CD4-positive, alpha-beta T cell treated with Interferon gamma for 1 hour (primary cell): ENCODE measurements at regions not wholly inside any gene's neighbourhood (a gene's known extent, or its start where the extent isn't known, plus 50 kb on each side); places are given as distances from the start of the nearest gene placed in this dataset.

Experiments used
- DNase-seq: peaks from one replicate; pipeline ENCODE4 v3.0.0-alpha.2; 2020

DNA sequence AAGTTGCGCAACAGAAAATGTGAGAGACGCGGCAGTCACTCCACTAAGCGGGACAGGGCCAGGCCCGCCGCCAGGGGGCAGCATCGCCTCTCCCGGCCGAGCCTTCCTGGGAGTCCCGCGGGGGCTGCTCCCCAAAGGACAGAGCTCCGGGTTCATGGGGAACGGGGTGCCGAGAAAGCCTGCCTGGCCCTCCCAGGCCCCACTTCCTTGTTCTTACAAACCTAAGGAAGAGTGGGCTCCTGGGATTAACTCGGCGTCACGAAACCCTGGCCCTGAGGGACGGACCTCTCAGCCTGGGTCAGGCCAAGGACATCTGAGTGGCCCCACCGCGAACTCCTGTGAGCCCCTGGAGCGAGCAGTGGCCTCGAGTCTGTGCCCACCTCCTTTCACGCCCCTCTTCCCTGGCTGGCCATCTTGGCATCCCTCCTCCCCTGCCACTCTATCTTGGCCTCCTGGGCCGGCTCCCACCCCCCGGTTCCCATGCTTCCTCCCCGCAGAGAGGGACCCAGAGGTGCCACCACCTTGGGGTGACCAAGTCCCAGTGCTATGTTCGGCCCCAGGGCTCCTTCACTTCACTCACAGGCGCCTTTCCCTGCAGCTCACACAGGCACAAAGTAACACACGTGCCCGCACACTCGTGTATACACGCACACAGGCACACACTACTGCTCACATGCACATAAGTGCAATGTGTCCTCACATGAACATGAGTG lies 99.9 kb upstream of the FGF3 start:
- DNase-seq, result peak; percentile 39

GRCh38 chr11:69919659-69920344 lies 100.6 kb upstream of the FGF3 start:
- DNase-seq, result no peak

DNA sequence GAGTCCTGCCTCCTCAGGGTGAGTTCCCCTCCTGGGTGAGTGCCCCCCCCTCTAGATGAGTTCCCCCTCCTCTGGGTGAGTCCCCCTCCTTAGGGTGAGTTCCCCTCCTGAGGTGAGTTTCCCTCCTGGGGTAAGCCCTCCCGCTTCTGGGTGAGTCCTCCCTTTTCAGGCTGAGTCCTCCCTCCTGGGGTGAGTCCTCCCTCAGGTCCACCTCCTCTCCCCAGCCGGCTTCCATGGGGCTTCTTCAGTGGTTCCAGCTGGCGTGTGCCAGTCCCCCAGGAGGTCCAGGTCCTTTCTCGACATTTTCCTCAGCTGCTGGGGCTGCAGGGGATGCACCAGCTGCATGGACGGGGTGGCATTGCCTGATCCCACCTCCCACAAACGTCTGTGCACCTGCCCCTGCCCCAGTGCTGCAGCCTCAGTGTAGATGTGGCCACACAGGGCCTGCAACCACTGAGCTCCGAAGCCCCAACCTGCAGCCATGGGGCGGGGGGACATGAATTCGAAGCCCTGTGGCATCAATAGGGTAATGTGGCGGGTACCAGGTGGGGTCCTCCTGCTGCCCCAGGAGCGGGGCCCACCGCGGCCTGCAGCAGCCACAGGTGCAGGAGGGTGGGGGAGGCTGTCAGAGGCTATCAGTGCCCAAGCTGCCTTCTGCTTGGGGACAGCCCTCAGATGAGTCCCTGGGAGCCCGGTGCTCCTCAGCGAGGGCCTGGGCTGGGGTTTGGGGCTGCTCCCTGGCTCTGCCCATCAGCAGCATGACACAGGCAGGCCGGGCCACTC lies 101.3 kb upstream of the FGF3 start:
- DNase-seq, result no peak

DNA sequence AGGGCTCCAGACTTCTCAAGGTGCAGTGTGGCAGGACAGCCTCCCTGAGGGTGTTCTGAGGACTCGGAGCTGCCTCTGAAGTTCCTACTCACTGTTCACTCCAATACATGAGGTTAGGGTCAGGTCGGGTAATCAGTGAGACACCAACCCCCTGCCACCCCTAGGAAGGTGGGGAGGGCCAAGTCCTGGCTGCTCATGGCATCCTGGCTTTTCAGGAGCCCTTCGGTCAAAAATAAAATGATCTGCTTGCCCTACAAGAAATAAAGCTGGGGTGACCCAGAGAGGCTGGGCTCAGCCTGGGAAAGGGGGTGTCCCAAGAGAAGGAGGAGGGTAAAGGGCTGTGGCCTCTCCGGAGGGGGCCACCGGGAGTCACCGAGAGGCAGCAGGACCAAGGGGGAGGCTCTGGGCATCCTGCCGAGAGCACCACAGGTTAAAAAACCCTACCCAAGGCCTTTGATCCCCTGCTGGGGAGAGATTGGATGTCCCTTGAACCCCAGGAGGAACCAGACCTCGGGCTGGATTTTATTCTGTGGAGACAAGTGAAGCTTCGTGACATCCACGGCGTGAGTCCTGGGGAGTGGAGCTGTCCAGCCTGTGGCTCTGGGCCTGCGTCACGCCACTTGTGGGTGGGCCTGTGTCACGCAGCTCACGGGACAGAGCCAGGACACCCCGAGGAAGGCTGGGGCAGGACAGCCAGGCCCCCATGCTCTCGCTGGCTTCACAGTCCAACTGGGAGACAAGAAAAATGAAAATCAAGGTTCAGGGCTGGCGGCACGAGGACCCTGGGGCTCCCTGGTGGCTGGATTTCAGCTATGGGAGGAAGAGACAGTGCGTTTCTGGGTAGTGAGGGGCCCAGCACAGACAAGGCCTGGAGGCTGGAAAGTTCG lies 102.2 kb upstream of the FGF3 start:
- no peak for DNase-seq

- DNase-seq, result no peak
These were observed 102.9 kb upstream of the FGF3 start for GRCh38 chr11:69922015-69922595.

DNA sequence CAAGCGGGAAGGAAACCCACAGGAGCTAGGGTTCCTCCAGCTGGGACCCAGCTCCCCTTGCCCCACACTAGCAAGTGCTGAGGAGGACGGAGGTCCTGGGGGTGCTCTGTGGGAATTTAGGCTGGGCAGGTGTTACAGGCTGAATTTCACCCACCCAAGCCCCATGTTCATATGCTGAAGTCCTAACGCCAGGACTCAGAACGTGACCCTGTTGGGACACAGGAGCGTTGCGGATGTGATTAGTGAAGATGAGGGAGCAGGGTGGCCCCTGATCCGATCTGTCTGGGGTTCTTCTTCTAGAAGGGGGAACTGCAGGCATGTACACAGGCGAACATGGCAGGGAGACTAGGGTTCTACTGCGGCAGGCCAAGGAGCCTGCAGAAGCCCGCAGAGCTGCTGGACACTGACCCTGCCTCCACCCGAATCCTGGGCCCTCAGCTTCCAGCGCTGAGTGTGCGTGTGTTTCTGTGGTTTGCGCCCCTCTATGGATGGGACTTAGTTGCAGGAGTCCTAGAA lies 103.4 kb upstream of the FGF3 start:
- DNase-seq, result no peak

GRCh38 chr11:69923196-69923595 lies 104.0 kb upstream of the FGF3 start:
- no peak for DNase-seq

DNA sequence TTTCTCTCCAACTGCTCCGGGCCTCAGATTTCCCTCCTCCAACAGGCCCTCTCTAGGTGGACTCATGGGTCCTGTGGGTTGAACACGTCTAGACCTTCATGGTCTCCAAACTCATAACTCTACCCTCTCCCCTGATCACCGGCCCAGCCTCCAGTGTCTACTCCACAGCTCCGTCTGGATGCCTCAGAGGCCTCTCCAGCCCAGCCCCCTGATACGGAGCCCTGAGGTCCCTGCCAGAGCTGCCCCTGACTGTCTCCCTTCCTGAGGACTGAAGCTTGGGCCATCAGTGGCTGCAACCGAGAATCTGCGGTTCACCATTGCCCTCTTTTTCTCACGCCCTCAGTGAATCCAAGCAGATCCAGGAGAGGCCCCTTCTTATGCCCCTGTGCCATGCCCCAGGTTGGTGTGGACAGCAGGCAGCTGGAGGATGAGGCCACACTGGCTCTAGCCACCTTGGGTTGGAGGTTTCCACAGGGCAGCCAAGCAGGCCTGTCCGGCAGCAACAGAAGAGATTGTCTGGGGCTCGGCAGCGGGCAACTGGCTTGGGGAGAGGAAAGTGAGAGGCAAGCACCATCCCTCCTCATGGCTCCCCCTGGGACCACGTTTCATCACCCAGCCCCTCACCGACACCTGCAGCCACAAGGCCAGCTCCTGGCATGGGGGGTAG lies 104.6 kb upstream of the FGF3 start:
- DNase-seq, result no peak

- DNase-seq, result no peak
These were observed 105.3 kb upstream of the FGF3 start for GRCh38 chr11:69924308-69925161.

DNA sequence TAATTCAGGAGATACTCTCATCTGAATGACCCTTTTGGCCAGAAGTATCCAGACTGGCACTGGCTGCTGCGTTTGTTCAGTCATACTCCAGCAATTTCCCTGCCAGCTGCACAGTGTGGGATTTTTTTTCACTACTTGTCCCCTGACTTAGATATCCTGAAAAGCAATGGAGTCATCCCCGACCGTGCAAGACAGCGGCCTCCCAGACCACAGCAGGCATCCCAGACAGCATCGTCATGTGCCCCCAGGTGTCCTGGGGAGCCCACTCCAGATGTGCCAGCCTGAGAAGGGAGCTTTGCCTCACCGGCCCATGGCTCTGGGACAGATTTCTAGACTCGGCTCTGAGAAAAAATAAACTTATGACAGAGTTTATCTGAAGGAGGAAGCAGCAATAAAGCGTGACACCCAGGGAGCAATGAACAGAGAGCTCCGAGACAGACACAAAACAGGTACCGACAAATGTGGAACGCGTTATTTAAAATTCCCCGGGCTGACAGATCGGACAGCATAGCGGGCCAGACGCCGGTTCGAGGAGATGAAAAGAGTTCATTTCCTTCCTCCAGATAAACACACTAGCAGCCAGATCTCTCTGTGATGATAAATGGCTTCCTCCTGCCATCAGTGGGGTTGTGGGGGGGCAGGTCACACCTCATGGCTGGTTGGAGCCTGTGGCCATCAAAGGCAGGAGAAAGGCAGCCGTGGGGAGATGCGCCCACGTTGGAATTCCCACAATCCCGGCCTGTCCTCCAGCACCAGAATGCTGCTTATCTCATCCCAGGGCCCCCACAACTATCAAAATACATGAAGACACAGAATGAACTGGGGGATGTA lies 106.4 kb upstream of the FGF3 start:
- DNase-seq, result no peak

DNA sequence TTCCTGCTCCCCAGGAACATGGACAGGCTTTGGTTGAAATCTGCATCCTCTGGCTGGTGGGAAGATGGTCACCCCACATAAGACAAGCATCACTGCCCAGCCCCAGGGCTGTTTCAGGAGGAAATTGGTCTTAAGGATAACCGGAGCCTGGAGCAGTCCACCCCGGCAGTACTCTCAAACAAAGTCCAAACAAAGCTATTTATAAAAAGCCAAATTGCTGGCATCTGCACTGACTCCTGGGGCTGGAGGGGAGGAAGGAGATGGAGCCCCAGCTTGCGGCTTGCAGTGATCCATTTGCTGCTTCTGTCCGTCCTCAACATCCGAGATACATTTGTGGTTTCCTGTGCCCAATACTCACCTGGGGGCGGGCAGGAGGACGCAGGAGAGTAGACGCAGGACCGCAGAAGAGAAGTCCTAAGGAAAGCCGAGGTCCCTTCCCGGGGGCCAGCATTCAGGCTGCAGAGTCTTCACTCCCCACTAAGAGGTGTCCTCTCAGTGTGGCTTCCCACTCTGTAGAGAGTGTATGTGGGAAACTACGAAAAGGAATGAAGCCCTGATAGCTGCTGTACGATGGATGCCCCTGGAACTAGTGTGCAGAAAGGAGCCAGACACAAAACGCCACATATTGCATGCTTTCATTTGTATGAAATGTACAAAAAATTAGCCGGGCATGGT lies 107.3 kb upstream of the FGF3 start:
- DNase-seq, result no peak

DNA sequence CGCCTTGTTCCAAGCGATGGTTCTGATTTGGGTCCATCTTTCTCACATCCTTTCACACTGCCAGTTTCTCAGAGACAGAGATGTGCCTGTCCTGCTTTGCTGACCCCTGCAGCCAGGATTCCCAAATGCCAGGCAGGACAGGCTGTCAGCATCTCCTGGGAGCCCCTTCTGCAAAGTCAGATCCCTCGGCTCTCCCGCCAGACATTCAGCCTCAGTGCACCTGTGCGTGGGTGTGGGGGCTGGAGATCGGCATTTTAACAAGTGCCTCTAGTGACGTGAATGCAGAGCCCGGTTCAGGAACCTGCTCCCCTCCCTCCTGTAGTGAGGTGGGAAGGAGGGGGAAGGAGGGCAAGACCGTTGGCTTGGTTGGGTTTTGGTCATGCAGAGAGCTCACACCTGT lies 108.9 kb upstream of the FGF3 start:
- DNase-seq, result no peak

GRCh38 chr11:69928975-69929374 lies 109.8 kb upstream of the FGF3 start:
- no peak for DNase-seq

DNA sequence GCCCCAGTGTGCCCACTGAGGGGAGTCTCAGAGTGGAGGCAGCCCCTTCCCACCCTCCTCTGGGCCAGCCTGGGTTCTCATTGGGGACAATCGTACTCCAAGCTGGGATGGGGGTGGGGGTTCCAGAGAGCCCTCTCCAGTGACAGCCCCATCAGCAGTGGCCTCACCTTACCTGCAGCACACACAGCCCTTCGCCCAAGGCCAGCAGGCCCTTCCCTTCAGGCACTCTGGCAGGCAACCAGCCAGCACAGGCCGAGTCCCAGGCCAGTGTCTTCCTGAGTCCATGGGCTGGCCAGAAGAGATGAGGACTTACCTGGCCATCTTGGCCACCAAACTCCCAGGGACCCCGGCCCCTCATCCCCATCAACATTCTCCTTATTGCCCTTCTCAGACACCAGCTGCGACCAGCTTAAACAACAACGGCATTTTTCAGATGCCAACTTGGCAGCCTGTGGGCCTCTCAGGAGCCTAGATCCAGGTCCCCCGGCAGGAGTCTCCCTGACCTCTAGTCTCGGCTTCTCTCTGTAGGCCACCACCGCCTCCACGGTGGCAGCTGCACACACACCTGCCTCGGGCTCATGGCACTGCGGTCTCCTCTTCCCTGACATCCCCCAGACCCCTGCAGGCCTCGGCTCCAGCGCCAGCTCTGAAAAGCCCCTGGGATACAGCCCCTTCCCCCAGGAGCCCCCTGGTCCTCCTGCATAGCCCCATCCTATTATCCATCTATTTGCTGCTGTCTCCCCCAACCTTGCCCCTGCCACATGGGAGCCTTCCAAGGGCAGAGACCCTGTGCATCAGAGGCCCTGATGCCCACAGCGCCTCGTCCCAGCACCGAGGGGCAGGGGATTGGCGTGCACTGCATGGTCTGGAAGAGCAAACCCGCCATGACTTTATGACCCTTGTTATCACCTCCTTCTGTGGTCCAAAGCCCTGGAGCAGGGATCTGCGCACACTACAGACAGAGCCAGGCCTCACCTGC lies 111.2 kb upstream of the FGF3 start:
- DNase-seq, result no peak

DNA sequence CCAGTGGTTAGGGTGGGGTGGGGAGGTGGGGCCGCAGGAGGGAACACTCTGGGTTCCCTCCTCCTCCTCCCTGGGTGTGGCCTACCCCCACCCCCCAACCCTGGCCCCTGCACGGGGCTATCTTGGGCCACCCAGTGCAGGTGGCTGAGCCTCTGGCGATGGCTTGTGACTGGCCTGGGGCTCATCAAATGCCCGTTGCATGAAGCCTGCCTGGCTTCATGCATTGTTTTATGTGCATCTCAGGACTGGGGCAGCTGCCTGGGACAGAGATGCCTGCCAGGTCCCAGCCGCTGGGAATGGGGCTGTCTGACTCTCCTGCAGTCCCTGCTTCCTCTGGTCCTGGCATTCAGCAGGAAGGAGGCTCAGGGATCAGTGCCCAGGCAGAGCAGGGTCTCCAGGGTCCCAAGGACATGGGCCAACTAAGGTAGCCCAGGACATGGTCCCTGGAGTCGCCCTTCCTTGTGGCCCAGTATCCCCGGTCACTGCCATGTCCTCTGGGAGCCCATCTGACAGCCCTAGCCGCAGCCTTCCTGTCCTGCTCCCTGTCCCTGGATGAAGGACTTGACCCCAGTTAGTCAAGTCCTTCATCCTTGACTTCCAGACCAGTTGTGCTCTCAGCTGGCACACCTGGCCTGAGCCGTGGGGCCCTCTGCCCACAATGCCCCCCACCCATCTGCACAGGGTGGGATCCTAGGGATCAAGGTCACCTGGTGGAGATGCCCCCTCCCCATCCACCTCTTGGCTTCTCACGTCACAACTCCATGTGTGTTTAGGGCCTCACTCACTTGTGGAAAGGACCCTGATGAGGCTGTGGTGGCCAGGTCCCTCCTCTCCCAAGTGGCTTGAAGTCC lies 112.1 kb upstream of the FGF3 start:
- no peak for DNase-seq

GRCh38 chr11:69931994-69932910 lies 113.0 kb upstream of the FGF3 start:
- DNase-seq, result no peak
